Suprapubic skin (tissue), 4 donors: ENCODE measurements at regions not wholly inside any gene's neighbourhood (a gene's known extent, or its start where the extent isn't known, plus 50 kb on each side); places are given as distances from the start of the nearest gene placed in this dataset.

Experiments
- DNase-seq, 2 donors: peaks; one replicate each; pipeline ENCODE4 v3.0.0-alpha.2; 2019; ENCODE audit warnings: low spot score in 2 of 2
- H3K27ac ChIP-seq: fragments of 200-600 bp; sonication (generic); one replicate; pipeline ENCODE4 v1.5.1; 2019
- H3K27me3 ChIP-seq: fragments of 200-600 bp; sonication (generic); one replicate; pipeline ENCODE4 v1.5.1; 2019
- H3K36me3 ChIP-seq: fragments of 200-600 bp; sonication (generic); one replicate; pipeline ENCODE4 v1.5.1; 2019
- H3K4me1 ChIP-seq: fragments of 200-600 bp; sonication (generic); one replicate; pipeline ENCODE4 v1.5.1; 2019
- H3K4me3 ChIP-seq: fragments of 200-600 bp; sonication (generic); one replicate; pipeline ENCODE4 v1.5.1; 2019; ENCODE audit warnings: mild to moderate bottlenecking
- H3K9me3 ChIP-seq: fragments of 200-600 bp; sonication (generic); one replicate; pipeline ENCODE4 v1.5.1; 2019
- CTCF ChIP-seq, 2 donors: fragments of 200-600 bp in 1 of 2; fragments of 450-650 bp in 1 of 2; sonication (generic) in 1 of 2; IDR thresholded peaks; one replicate each; pipeline ENCODE4 v1.5.1; 2016 to 2019; ENCODE audit warnings: antibody characterized with exemption in 2 of 2, mild to moderate bottlenecking in 1 of 2, moderate library complexity in 1 of 2
- EP300 ChIP-seq: sonication (generic); formaldehyde crosslinking; IDR thresholded peaks from one replicate; pipeline ENCODE4 v1.6.1; 2017; ENCODE audit warnings: antibody characterized with exemption
- POLR2A ChIP-seq, 2 donors: fragments of 450-650 bp; IDR thresholded peaks; one replicate each; pipeline ENCODE4 v1.6.1; 2017; ENCODE audit warnings: antibody characterized with exemption in 2 of 2, mild to moderate bottlenecking in 2 of 2, moderate library complexity in 2 of 2
- POLR2AphosphoS5 ChIP-seq, 3 donors: sonication (generic); formaldehyde crosslinking; IDR thresholded peaks; one replicate each; pipeline ENCODE4 v1.6.1; 2017; ENCODE audit warnings: antibody characterized with exemption in 3 of 3
- WGBS: methylation state at CpG from one replicate; pipeline ENCODE4 v1.1.5; 2018; 5-methylcytosine and 5-hydroxymethylcytosine counted together

GRCh38 chr2:234375176-234375880 lies 121.6 kb downstream of the ARL4C start:
- H3K27me3 ChIP-seq, result no peaks in the 10 kb centered on the region
- WGBS, result 70% methylated on average over 6 of the region's 6 CpGs
- no peaks in the 10 kb centered on the region for H3K9me3 ChIP-seq
- H3K4me3 ChIP-seq, result no peak overlapping the region
- TF ChIP-seq POLR2A (IDR thresholded peaks at IDR 0.05), result no peak
- no peak for TF ChIP-seq EP300
- TF ChIP-seq POLR2AphosphoS5 (IDR thresholded peaks at IDR 0.05), result no peak
- no peak for TF ChIP-seq CTCF (IDR thresholded peaks at IDR 0.05)
- peaks cover 55% of the 10 kb centered on the region for H3K4me1 ChIP-seq
- H3K27ac ChIP-seq, result peak overlapping the region; percentile 60
- DNase-seq, result no peak
- H3K36me3 ChIP-seq, result no peaks in the 10 kb centered on the region

GRCh38 chr2:234374736-234375135 lies 122.1 kb downstream of the ARL4C start:
- no peak for DNase-seq
- peaks cover 61% of the 10 kb centered on the region for H3K4me1 ChIP-seq
- TF ChIP-seq EP300, result no peak
- no peak for TF ChIP-seq POLR2A (IDR thresholded peaks at IDR 0.05)
- TF ChIP-seq POLR2AphosphoS5 (IDR thresholded peaks at IDR 0.05), result no peak
- TF ChIP-seq CTCF (IDR thresholded peaks at IDR 0.05), result no peak
- no peak overlapping the region for H3K4me3 ChIP-seq
- no peaks in the 10 kb centered on the region for H3K9me3 ChIP-seq
- no peaks in the 10 kb centered on the region for H3K27me3 ChIP-seq
- WGBS, result 24% methylated on average over 2 of the region's 5 CpGs
- no peaks in the 10 kb centered on the region for H3K36me3 ChIP-seq
- peak overlapping the region; percentile 60 for H3K27ac ChIP-seq

GRCh38 chr2:234374150-234374508 lies 122.8 kb downstream of the ARL4C start:
- TF ChIP-seq CTCF (IDR thresholded peaks at IDR 0.05) (no peak), POLR2A (IDR thresholded peaks at IDR 0.05) (no peak), EP300 (no peak)
- Histone ChIP-seq H3K4me3 (no peak overlapping the region), H3K27me3 (no peaks in the 10 kb centered on the region), H3K27ac (no peak overlapping the region), H3K36me3 (no peaks in the 10 kb centered on the region), H3K4me1 (peaks cover 66% of the 10 kb centered on the region), H3K9me3 (no peaks in the 10 kb centered on the region)
- 91% methylated on average over 8 of the region's 8 CpGs for WGBS
- DNase-seq, result no peak

- Histone ChIP-seq H3K27ac (peak overlapping the region; percentile 62), H3K4me3 (no peak overlapping the region), H3K9me3 (no peaks in the 10 kb centered on the region), H3K4me1 (peaks cover 71% of the 10 kb centered on the region), H3K27me3 (no peaks in the 10 kb centered on the region), H3K36me3 (no peaks in the 10 kb centered on the region)
- 75% methylated on average over 13 of the region's 13 CpGs for WGBS
- DNase-seq, result no peak
- no peak for TF ChIP-seq POLR2A (IDR thresholded peaks at IDR 0.05)
- TF ChIP-seq CTCF (IDR thresholded peaks at IDR 0.05), result no peak
- no peak for TF ChIP-seq EP300
- TF ChIP-seq POLR2AphosphoS5 (IDR thresholded peaks at IDR 0.05), result no peak
These were observed 123.3 kb downstream of the ARL4C start for GRCh38 chr2:234373481-234374149.

- Histone ChIP-seq H3K4me1 (peaks cover 76% of the 10 kb centered on the region), H3K27ac (peak overlapping the region; percentile 62), H3K9me3 (no peaks in the 10 kb centered on the region), H3K27me3 (no peaks in the 10 kb centered on the region), H3K36me3 (no peaks in the 10 kb centered on the region), H3K4me3 (no peak overlapping the region)
- WGBS, result 72% methylated on average over 4 of the region's 4 CpGs
- TF ChIP-seq CTCF (IDR thresholded peaks at IDR 0.05), result no peak
- TF ChIP-seq POLR2AphosphoS5 (IDR thresholded peaks at IDR 0.05), result no peak
- no peak for TF ChIP-seq POLR2A (IDR thresholded peaks at IDR 0.05)
- no peak for TF ChIP-seq EP300
- no peak for DNase-seq
These were observed 123.8 kb downstream of the ARL4C start for GRCh38 chr2:234373060-234373459.
